Stomach (tissue), 8 donors: ENCODE measurements at regions not wholly inside any gene's neighbourhood (a gene's known extent, or its start where the extent isn't known, plus 50 kb on each side); places are given as distances from the start of the nearest gene placed in this dataset.

ENCODE experiments used
- DNase-seq, 2 donors: peaks; one replicate each; pipeline versions ENCODE4 v3.0.0 to v3.0.0-alpha.2; 2013 to 2019
- H3K27ac ChIP-seq, 5 donors: fragments of 200-600 bp in 4 of 5; sonication (generic) in 4 of 5; one replicate each; pipeline ENCODE4 v1.5.1; 2013 to 2019; ENCODE audit warnings: mild to moderate bottlenecking in 1 of 5, moderate library complexity in 1 of 5
- H3K27me3 ChIP-seq, 3 donors: fragments of 200-600 bp; sonication (generic); one replicate each; pipeline ENCODE4 v1.5.1; 2017 to 2019; ENCODE audit warnings: mixed run types in 1 of 3
- H3K36me3 ChIP-seq, 4 donors: fragments of 200-600 bp; sonication (generic); 1 replicate in 3 of 4; 2 replicates in 1 of 4; pipeline ENCODE4 v1.5.1; 2016 to 2019
- H3K4me1 ChIP-seq, 4 donors: fragments of 200-600 bp; sonication (generic); one replicate each; pipeline ENCODE4 v1.5.1; 2016 to 2019
- H3K4me3 ChIP-seq, 4 donors: fragments of 200-600 bp; sonication (generic) in 3 of 4; one replicate each; pipeline ENCODE4 v1.5.1; 2016 to 2019; ENCODE audit warnings: mild to moderate bottlenecking in 1 of 4
- H3K9me3 ChIP-seq, 4 donors: fragments of 200-600 bp; sonication (generic); one replicate each; pipeline ENCODE4 v1.5.1; 2016 to 2019
- CTCF ChIP-seq, 7 experiments: fragments of 450-650 bp in 4 of 7; fragments of 200-600 bp in 3 of 7; sonication (generic) in 3 of 7; IDR thresholded peaks; one replicate each; pipeline ENCODE4 v1.5.1; 2016 to 2019; ENCODE audit warnings: antibody characterized with exemption in 7 of 7, control low read depth in 2 of 7, mild to moderate bottlenecking in 1 of 7
- EP300 ChIP-seq: sonication (generic); formaldehyde crosslinking; IDR thresholded peaks from one replicate; pipeline ENCODE4 v1.6.1; 2017; ENCODE audit warnings: antibody characterized with exemption
- POLR2A ChIP-seq, 4 donors: fragments of 450-650 bp; IDR thresholded peaks; one replicate each; pipeline ENCODE4 v1.6.1; 2016; ENCODE audit warnings: antibody characterized with exemption in 4 of 4, control low read depth in 2 of 4, mild to moderate bottlenecking in 1 of 4, moderate library complexity in 1 of 4
- POLR2AphosphoS5 ChIP-seq, 3 donors: sonication (generic); formaldehyde crosslinking; IDR thresholded peaks; one replicate each; pipeline ENCODE4 v1.6.1; 2016; ENCODE audit warnings: antibody characterized with exemption in 3 of 3
- WGBS, 5 donors: extraction: QIAGEN DNeasy Blood & Tissue Kit in 3 of 5; methylation state at CpG; one replicate each; pipeline versions ENCODE4 v1.1.5 to v1.1.7; 2013 to 2018; 5-methylcytosine and 5-hydroxymethylcytosine counted together
- intact Hi-C: fragments of 100-400 bp; cut with DNase I; formaldehyde crosslinking; loops from one replicate; pipeline ENCODE4 v1.15.1; 2023; ENCODE audit warnings: low total_unique reads
- donor health status: healthy with polysubstance abuse.
- donor health status: Bipolar disorder and iron deficiency.
- donor health status: healthy.

DNA sequence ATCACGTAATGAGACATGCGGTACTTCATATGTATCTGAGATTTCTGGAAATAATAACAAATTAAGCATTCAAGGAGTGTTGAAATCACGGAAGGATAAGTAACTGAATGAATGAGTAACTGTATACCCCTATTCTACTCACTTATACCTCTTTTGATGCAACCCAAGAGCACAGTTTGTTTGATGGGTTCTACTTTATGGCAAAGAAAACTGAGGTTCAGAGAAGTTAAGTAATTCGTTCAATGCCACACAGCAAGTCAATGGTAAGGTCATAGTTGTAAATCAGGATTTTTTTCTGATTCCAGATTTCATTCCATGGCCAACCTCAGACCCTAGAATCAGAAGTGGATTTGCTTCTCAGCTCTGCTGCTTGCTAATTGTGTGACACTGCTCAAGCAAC lies 544.5 kb upstream of the TBX3 start:
- no peak for DNase-seq
- H3K4me1 ChIP-seq: peaks cover 0 to 4% (median 0%) of the 10 kb centered on the region in 4 donors
- 91 to 97% (median 92%) methylated on average over 4 of the region's 4 CpGs for WGBS, 5 donors
- H3K27me3 ChIP-seq: peaks cover 0 to 4% (median 0%) of the 10 kb centered on the region in 3 donors
- intact Hi-C loops: no loop called here
- no peak overlapping the region for H3K4me3 ChIP-seq
- H3K36me3 ChIP-seq: no peaks in the 10 kb centered on the region
- TF ChIP-seq CTCF (IDR thresholded peaks at IDR 0.05) (no peak), POLR2AphosphoS5 (IDR thresholded peaks at IDR 0.05) (no peak), POLR2A (IDR thresholded peaks at IDR 0.05) (no peak), EP300 (no peak)
- no peak overlapping the region for H3K27ac ChIP-seq
- H3K9me3 ChIP-seq: no peaks in the 10 kb centered on the region

GRCh38 chr12:115227137-115227615 lies 543.2 kb upstream of the TBX3 start:
- peak in 1 of 3 donors; percentile 49 for TF ChIP-seq POLR2AphosphoS5 (IDR thresholded peaks at IDR 0.05)
- TF ChIP-seq POLR2A (IDR thresholded peaks at IDR 0.05): no peak
- no peak for TF ChIP-seq EP300
- TF ChIP-seq CTCF (IDR thresholded peaks at IDR 0.05): no peak
- intact Hi-C loops: no loop called here
- peaks cover 0 to 4% (median 0%) of the 10 kb centered on the region in 3 donors for H3K27me3 ChIP-seq
- no peaks in the 10 kb centered on the region for H3K36me3 ChIP-seq
- H3K4me3 ChIP-seq: no peak overlapping the region
- H3K4me1 ChIP-seq: peaks cover 0 to 4% (median 0%) of the 10 kb centered on the region in 4 donors
- no peak for DNase-seq
- no peaks in the 10 kb centered on the region for H3K9me3 ChIP-seq
- no peak overlapping the region for H3K27ac ChIP-seq
- 70 to 90% (median 86%) methylated on average over 4 of the region's 4 CpGs for WGBS, 5 donors

- Histone ChIP-seq H3K27ac (no peak overlapping the region), H3K36me3 (no peaks in the 10 kb centered on the region), H3K27me3 (no peaks in the 10 kb centered on the region), H3K9me3 (no peaks in the 10 kb centered on the region), H3K4me3 (no peak overlapping the region), H3K4me1 (peaks cover 0 to 4% (median 0%) of the 10 kb centered on the region in 4 donors)
- DNase-seq: no peak
- WGBS, 5 donors: 56 to 67% (median 59%) methylated on average over 4 of the region's 4 CpGs
- intact Hi-C loops: no loop called here
- TF ChIP-seq EP300 (no peak), POLR2A (IDR thresholded peaks at IDR 0.05) (no peak), POLR2AphosphoS5 (IDR thresholded peaks at IDR 0.05) (no peak), CTCF (IDR thresholded peaks at IDR 0.05) (no peak)
Observed at GRCh38 chr12:115225845-115226244, 541.9 kb upstream of the TBX3 start.

DNA sequence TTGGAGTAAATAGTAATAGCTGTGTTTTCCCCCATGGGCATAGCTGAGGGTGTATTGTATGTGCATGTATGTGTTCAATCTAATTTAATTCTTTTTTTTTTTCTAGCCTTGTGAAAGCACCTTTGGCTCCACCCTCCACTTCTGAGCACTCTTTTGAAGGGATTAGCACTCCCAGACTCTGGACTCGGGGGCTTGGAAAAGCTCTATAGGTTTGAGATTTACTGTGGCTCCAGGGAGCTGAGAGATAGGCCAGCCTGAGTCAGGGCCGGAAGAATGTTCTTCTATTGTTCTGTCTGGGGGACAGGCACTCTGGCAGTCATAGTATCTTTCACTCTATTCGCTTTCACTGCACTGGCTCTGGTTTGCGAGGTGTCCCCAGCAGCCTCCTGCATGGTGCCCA lies 540.0 kb upstream of the TBX3 start:
- intact Hi-C loops: no loop called here
- Histone ChIP-seq H3K27ac (no peak overlapping the region), H3K27me3 (no peaks in the 10 kb centered on the region), H3K9me3 (no peaks in the 10 kb centered on the region), H3K36me3 (no peaks in the 10 kb centered on the region), H3K4me1 (peaks cover 0 to 4% (median 2%) of the 10 kb centered on the region in 4 donors), H3K4me3 (no peak overlapping the region)
- WGBS, 5 donors: 69 to 86% (median 73%) methylated on average over 4 of the region's 4 CpGs
- no peak for DNase-seq
- no peak for TF ChIP-seq POLR2AphosphoS5 (IDR thresholded peaks at IDR 0.05)
- TF ChIP-seq POLR2A (IDR thresholded peaks at IDR 0.05): no peak

GRCh38 chr12:115223322-115223721 lies 539.3 kb upstream of the TBX3 start:
- H3K36me3 ChIP-seq: no peaks in the 10 kb centered on the region
- 65 to 87% (median 80%) methylated on average over 4 of the region's 4 CpGs for WGBS, 5 donors
- no peak for TF ChIP-seq CTCF (IDR thresholded peaks at IDR 0.05)
- no peak for TF ChIP-seq POLR2A (IDR thresholded peaks at IDR 0.05)
- TF ChIP-seq EP300: no peak
- no peak for TF ChIP-seq POLR2AphosphoS5 (IDR thresholded peaks at IDR 0.05)
- H3K27ac ChIP-seq: no peak overlapping the region
- H3K4me1 ChIP-seq: peaks cover 0 to 4% (median 2%) of the 10 kb centered on the region in 4 donors
- H3K27me3 ChIP-seq: no peaks in the 10 kb centered on the region
- DNase-seq: peak in 1 of 2 donors; percentile 67
- intact Hi-C loops: no loop called here
- H3K4me3 ChIP-seq: no peak overlapping the region
- no peaks in the 10 kb centered on the region for H3K9me3 ChIP-seq
